ENCODE measurements at regions not wholly inside any gene's neighbourhood (a gene's known extent, or its start where the extent isn't known, plus 50 kb on each side); places are given as distances from the start of the nearest gene placed in this dataset.

GRCh38 chr10:20473023-20473760 is 423.9 kb downstream of the NEBL start:
- no peak for TF ChIP-seq NFIC (IDR thresholded peaks at IDR 0.05; ENCODE audit: low read length)
- no peak for TF ChIP-seq CTCF (CRISPR knock-in tag; IDR thresholded peaks at IDR 0.05)
- no peak for TF ChIP-seq ZNF18 (CRISPR knock-in tag; IDR thresholded peaks at IDR 0.05; ENCODE audit: insufficient replicate concordance)
- no peak for TF ChIP-seq REST (IDR thresholded peaks at IDR 0.05; ENCODE audit: borderline replicate concordance in 1 of 2, low read depth in 1 of 2, low read length in 2 of 2)
- no peak for TF ChIP-seq NR2F1 (CRISPR knock-in tag; IDR thresholded peaks at IDR 0.05)
- TF ChIP-seq ZSCAN20 (CRISPR knock-in tag; IDR thresholded peaks at IDR 0.05; ENCODE audit: borderline replicate concordance), result no peak

Measured in HepG2 (cell line).